ENCODE measurements at regions not wholly inside any gene's neighbourhood (a gene's known extent, or its start where the extent isn't known, plus 50 kb on each side); places are given as distances from the start of the nearest gene placed in this dataset.

GRCh38 chr10:44725404-44725803 is 185.7 kb upstream of the TMEM72 start:
- TF ChIP-seq EP300 (IDR thresholded peaks at IDR 0.05; ENCODE audit: borderline replicate concordance) (no peak), RAD21 (IDR thresholded peaks at IDR 0.05; ENCODE audit: low read depth) (no peak), REST (IDR thresholded peaks at IDR 0.05; ENCODE audit: low read depth) (no peak), CEBPB (IDR thresholded peaks at IDR 0.05) (no peak), TCF12 (IDR thresholded peaks at IDR 0.05; ENCODE audit: low read depth) (no peak), YY1 (IDR thresholded peaks at IDR 0.05; ENCODE audit: low read depth) (no peak), CREB1 (IDR thresholded peaks at IDR 0.05; ENCODE audit: low read depth) (no peak)
